Smooth muscle cell (in vitro differentiated cells): ENCODE measurements at regions not wholly inside any gene's neighbourhood (a gene's known extent, or its start where the extent isn't known, plus 50 kb on each side); places are given as distances from the start of the nearest gene placed in this dataset.

ENCODE experiments used
- DNase-seq: peaks from one replicate; lab custom pipeline; 2025; ENCODE audit not compliant: unreplicated experiment; lab: John Stamatoyannopoulos, UW
- H2AFZ ChIP-seq: fragments of 200-600 bp; sonication (generic); 2 replicates; pipeline ENCODE4 v1.6.0; 2016; ENCODE audit warnings: antibody characterized with exemption, low read depth, mild to moderate bottlenecking
- H3F3A ChIP-seq: fragments of 200-600 bp; sonication (generic); 2 replicates; pipeline ENCODE4 v1.6.0; 2017; ENCODE audit warnings: antibody characterized with exemption, low read depth
- H3K27ac ChIP-seq: fragments of 200-600 bp; sonication (generic); 2 replicates; pipeline ENCODE4 v1.5.1; 2016; ENCODE audit warnings: low read depth, mild to moderate bottlenecking
- H3K27me3 ChIP-seq: fragments of 200-600 bp; sonication (generic); 2 replicates; pipeline ENCODE4 v1.6.1; 2016; ENCODE audit warnings: low read depth, mild to moderate bottlenecking
- H3K36me3 ChIP-seq: fragments of 200-600 bp; sonication (generic); 2 replicates; pipeline ENCODE4 v1.5.1; 2016; ENCODE audit warnings: low read depth
- H3K4me1 ChIP-seq: fragments of 200-600 bp; sonication (generic); 2 replicates; pipeline ENCODE4 v1.5.1; 2016; ENCODE audit warnings: low read depth
- H3K4me2 ChIP-seq: fragments of 200-600 bp; sonication (generic); 2 replicates; pipeline ENCODE4 v1.6.0; 2016; ENCODE audit warnings: mild to moderate bottlenecking
- H3K4me3 ChIP-seq: fragments of 200-600 bp; sonication (generic); 2 replicates; pipeline ENCODE4 v1.5.1; 2016; ENCODE audit warnings: mild to moderate bottlenecking
- H3K79me2 ChIP-seq: fragments of 200-600 bp; sonication (generic); 2 replicates; pipeline ENCODE4 v1.6.0; 2016; ENCODE audit warnings: low read depth, mild to moderate bottlenecking
- H3K9ac ChIP-seq: fragments of 200-600 bp; sonication (generic); 2 replicates; pipeline ENCODE4 v1.6.0; 2016; ENCODE audit warnings: low read depth
- H3K9me3 ChIP-seq: fragments of 200-600 bp; sonication (generic); replicated peaks from 2 replicates; pipeline ENCODE4 v1.5.1; 2016; ENCODE audit warnings: low read depth
- H4K20me1 ChIP-seq: fragments of 200-600 bp; sonication (generic); 2 replicates; pipeline ENCODE4 v1.6.0; 2016; ENCODE audit warnings: low read depth
- WGBS: methylation state at CpG from one replicate; pipeline ENCODE4 v1.1.7; 2016; ENCODE audit warnings: low lambda C conversion rate; 5-methylcytosine and 5-hydroxymethylcytosine counted together
- TF ChIP-seq, protein P1 (sequence below): fragments of 200-600 bp; sonication (generic); IDR thresholded peaks from 2 replicates; pipeline ENCODE4 v1.5.1; 2017; ENCODE audit warnings: borderline replicate concordance, mild to moderate bottlenecking, antibody characterized with exemption; ENCODE audit not compliant: insufficient read depth, poor library complexity, severe bottlenecking

DNA sequence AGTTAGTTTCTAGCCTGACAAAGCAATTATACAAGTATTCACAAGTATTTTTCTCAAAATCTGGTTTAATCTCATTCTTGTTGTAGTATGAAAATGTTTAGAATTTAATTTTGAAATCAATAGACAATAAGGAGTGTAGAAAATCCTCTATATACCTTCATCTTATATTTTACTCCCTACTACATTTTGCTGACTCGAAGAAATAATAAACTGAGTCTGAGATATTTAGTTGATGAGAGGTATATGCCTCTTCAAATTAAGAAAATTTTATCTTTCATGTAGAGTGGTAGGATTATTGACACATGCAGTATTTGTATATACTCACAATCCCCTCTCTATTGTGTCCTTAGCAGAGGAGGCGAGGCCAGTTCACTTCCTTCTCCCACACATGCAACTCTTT lies 477.7 kb downstream of the MAN2A1 start:
- Histone ChIP-seq H3K36me3 (no peaks in the 10 kb centered on the region), H4K20me1 (no peaks in the 10 kb centered on the region), H3K9me3 (no peaks in the 10 kb centered on the region), H3K79me2 (no peaks in the 10 kb centered on the region), H3K4me1 (no peaks in the 10 kb centered on the region), H3K27ac (no peak overlapping the region), H3K9ac (no peak overlapping the region), H3K27me3 (no peaks in the 10 kb centered on the region), H3K4me2 (no peak overlapping the region), H3F3A (no peaks in the 10 kb centered on the region), H3K4me3 (no peak overlapping the region), H2AFZ (no peak overlapping the region)
- 93% methylated on average over 2 of the region's 2 CpGs for WGBS
- no peak for DNase-seq
- TF ChIP-seq, protein P1, sequence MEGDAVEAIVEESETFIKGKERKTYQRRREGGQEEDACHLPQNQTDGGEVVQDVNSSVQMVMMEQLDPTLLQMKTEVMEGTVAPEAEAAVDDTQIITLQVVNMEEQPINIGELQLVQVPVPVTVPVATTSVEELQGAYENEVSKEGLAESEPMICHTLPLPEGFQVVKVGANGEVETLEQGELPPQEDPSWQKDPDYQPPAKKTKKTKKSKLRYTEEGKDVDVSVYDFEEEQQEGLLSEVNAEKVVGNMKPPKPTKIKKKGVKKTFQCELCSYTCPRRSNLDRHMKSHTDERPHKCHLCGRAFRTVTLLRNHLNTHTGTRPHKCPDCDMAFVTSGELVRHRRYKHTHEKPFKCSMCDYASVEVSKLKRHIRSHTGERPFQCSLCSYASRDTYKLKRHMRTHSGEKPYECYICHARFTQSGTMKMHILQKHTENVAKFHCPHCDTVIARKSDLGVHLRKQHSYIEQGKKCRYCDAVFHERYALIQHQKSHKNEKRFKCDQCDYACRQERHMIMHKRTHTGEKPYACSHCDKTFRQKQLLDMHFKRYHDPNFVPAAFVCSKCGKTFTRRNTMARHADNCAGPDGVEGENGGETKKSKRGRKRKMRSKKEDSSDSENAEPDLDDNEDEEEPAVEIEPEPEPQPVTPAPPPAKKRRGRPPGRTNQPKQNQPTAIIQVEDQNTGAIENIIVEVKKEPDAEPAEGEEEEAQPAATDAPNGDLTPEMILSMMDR, result no peak

DNA sequence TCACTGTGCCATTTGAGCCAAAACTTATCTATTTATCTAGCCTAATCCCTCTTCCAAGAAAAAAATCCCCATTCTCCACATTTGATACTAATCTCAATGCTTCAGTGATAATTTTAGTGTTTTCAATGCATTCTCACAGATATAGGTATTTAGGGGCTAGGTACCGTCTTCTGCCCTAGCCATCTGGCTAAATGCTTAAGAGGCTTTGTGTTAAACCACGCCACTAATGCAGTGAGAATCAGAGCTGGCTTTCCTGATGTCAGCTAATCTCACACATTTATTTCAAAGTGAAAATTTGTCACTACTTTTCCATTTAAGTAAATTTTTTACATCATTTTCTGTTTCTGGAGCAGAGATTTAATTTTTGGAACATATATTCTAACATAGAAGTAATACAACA lies 479.7 kb downstream of the MAN2A1 start:
- Histone ChIP-seq H3K9ac (no peak overlapping the region), H3K9me3 (no peaks in the 10 kb centered on the region), H3K4me1 (no peaks in the 10 kb centered on the region), H3K27ac (no peak overlapping the region), H2AFZ (no peak overlapping the region), H3K4me3 (no peak overlapping the region), H3K79me2 (no peaks in the 10 kb centered on the region), H3K27me3 (no peaks in the 10 kb centered on the region), H3K4me2 (no peak overlapping the region), H3K36me3 (no peaks in the 10 kb centered on the region), H3F3A (no peaks in the 10 kb centered on the region), H4K20me1 (no peaks in the 10 kb centered on the region)
- TF ChIP-seq, protein P1, result no peak
- 88% methylated on average over 2 of the region's 2 CpGs for WGBS
- no peak for DNase-seq

DNA sequence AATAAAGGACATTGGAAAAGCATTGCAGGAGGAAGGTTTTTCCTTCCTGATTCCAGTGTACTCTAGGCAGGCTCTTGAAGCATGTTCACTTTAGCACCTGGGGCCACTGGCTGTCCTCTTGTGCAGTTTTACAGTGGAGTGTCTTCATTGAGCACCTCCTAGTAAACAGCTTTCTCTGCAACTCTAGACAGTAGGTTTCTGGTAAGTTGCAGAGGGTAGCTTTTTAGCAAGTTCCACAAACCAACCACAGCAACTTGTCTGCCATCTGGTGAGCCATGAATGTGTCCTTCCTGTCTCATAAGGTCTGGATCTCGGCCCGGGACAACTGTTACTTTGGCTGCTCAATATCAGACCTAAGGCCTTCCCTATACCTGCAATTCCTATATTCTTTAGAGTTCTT lies 488.0 kb downstream of the MAN2A1 start:
- 87% methylated on average over 2 of the region's 2 CpGs for WGBS
- no peaks in the 10 kb centered on the region for H3K79me2 ChIP-seq
- H3K9ac ChIP-seq, result no peak overlapping the region
- H3F3A ChIP-seq, result no peaks in the 10 kb centered on the region
- H3K27me3 ChIP-seq, result no peaks in the 10 kb centered on the region
- no peak overlapping the region for H3K4me2 ChIP-seq
- no peaks in the 10 kb centered on the region for H3K36me3 ChIP-seq
- no peak overlapping the region for H3K27ac ChIP-seq
- DNase-seq, result no peak
- no peaks in the 10 kb centered on the region for H3K9me3 ChIP-seq
- TF ChIP-seq, protein P1, result no peak
- H3K4me1 ChIP-seq, result peaks cover 14% of the 10 kb centered on the region
- H4K20me1 ChIP-seq, result no peaks in the 10 kb centered on the region
- H2AFZ ChIP-seq, result no peak overlapping the region
- H3K4me3 ChIP-seq, result no peak overlapping the region

DNA sequence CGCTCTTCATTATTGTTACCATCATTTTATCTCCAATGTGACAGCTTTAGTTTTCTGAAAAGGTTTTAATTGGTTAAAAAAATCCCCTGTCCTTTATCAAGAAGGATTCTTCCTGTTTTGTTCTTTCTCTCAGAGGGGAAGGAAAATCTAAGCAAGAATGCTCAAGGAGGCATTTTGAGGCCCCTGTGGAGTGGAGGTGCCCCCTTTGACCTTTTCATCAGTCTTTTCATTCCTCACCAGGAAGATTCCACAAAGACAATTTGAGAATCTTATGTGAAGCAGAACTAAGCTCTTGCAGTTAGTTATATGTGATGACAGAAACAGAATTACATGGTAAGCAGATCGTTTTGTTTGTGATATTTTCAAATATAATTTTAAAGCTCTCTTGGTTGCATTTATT lies 489.6 kb downstream of the MAN2A1 start:
- Histone ChIP-seq H3K4me2 (no peak overlapping the region), H3K27ac (no peak overlapping the region), H3K27me3 (no peaks in the 10 kb centered on the region), H3K79me2 (no peaks in the 10 kb centered on the region), H3K4me1 (peaks cover 14% of the 10 kb centered on the region), H3K4me3 (no peak overlapping the region), H4K20me1 (no peaks in the 10 kb centered on the region), H3K36me3 (no peaks in the 10 kb centered on the region), H3F3A (no peaks in the 10 kb centered on the region), H2AFZ (no peak overlapping the region), H3K9me3 (no peaks in the 10 kb centered on the region), H3K9ac (no peak overlapping the region)
- WGBS, result 88% methylated on average over 2 of the region's 2 CpGs
- TF ChIP-seq, protein P1, result no peak
- no peak for DNase-seq
